ENCODE measurements at regions not wholly inside any gene's neighbourhood (a gene's known extent, or its start where the extent isn't known, plus 50 kb on each side); places are given as distances from the start of the nearest gene placed in this dataset.

- no peak for TF ChIP-seq POLR2A (IDR thresholded peaks at IDR 0.05)
- TF ChIP-seq CTCF (IDR thresholded peaks at IDR 0.05): no peak
Observed at GRCh38 chr5:100004969-100005368, 530.2 kb upstream of the FAM174A start.

Data from esophagus squamous epithelium (tissue), 4 donors.